NCI-H2107 (cell line): ENCODE measurements at regions not wholly inside any gene's neighbourhood (a gene's known extent, or its start where the extent isn't known, plus 50 kb on each side); places are given as distances from the start of the nearest gene placed in this dataset.
"Not testable (repeated sequence)": the region's sequence is repeated elsewhere in the genome, so short reads cannot be mapped to it uniquely, and the experiment has no call there.

Experiments
- DNase-seq: peaks from one replicate; lab custom pipeline; 2025; lab: John Stamatoyannopoulos, UW

DNA sequence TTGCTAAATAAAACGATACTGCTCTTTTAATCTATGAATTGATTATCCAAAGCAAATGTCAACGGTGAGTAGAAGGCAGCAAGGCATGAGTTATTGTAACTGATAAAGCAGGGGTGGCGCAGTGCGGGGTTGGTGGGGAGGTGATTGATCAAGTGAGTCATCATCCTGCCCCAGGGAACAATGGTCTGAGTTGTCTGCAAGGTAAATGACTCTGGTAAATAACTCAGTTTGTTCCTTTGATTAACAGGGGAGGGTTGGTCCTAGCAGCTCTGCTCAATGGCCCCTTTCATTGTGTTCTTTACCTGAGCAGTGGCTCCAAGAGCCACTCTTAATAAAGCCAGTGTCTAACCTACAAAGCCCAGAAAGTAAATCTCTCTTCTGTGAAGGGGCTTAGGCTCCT is 91.8 kb downstream of the QRSL1 start:
- not testable (repeated sequence) for DNase-seq
